Activated naive CD8-positive, alpha-beta T cell treated with anti-CD3 and anti-CD28 coated beads, Interleukin-2, amount 50 U/mL, for 24 hours (primary cell): ENCODE measurements at regions not wholly inside any gene's neighbourhood (a gene's known extent, or its start where the extent isn't known, plus 50 kb on each side); places are given as distances from the start of the nearest gene placed in this dataset.

ENCODE experiments used
- ATAC-seq: fragments of 150-1000 bp; cut with Tn5 transposase; one replicate; pipeline ENCODE4 v1.10.0; 2021
- DNase-seq: peaks from one replicate; pipeline ENCODE4 v3.0.0; 2021
- H3K27ac Mint-ChIP-seq: one replicate; pipeline ENCODE4 v1.8.0; 2021; ENCODE audit warnings: mild to moderate bottlenecking, mixed read lengths
- H3K27me3 Mint-ChIP-seq: one replicate; pipeline ENCODE4 v1.8.0; 2021; ENCODE audit warnings: mixed read lengths
- H3K36me3 Mint-ChIP-seq: one replicate; pipeline ENCODE4 v1.8.0; 2021; ENCODE audit warnings: low read depth, mixed read lengths
- H3K4me1 Mint-ChIP-seq: one replicate; pipeline ENCODE4 v1.8.0; 2021; ENCODE audit warnings: mixed read lengths
- H3K4me3 Mint-ChIP-seq: one replicate; pipeline ENCODE4 v1.8.0; 2021; ENCODE audit warnings: mild to moderate bottlenecking, moderate library complexity, mixed read lengths
- H3K9me3 Mint-ChIP-seq: one replicate; pipeline ENCODE4 v1.8.0; 2021; ENCODE audit warnings: mixed read lengths

DNA sequence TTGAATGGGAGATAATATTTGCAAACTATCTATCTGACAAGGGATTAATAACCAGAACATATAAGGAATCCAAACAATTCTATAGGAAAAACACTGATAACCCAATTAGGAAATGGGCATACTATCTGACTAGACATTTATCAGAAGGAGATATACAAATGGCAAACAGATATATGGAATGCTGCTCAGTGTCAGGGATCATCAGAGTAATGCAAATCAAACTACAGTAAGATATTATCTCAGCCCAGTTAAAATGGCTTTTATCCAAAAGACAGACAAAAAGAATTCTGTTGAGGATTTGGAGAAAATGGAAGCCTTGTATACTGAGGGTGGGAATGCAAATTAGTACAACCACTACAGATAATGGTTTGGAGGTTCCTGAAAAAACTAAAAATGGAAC lies 758.0 kb upstream of the B3GALT2 start:
- Mint-ChIP-seq H3K4me3 (no peak overlapping the region), H3K27ac (no peak overlapping the region), H3K4me1 (no peaks in the 10 kb centered on the region), H3K27me3 (no peaks in the 10 kb centered on the region), H3K9me3 (peaks cover 10% of the 10 kb centered on the region), H3K36me3 (no peaks in the 10 kb centered on the region)
- no peak for ATAC-seq
- DNase-seq: no peak

DNA sequence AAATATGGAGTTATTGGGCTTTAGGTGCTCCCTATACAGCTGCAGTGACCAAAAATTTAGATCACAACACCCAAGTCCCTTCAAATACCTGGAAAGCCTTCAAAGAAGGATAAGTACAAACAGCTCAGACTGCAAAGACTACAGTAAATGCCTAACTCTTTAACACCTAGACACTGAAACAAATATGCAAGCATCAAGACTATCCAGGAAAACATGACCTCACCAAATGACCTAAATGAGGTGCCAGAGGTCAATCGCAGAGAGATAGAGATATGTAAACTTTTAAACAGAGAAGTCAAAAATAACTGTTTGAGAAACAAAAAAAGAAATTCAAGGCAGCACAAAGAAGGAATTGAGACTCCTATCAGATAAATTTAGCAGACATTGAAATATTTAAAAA lies 753.8 kb upstream of the B3GALT2 start:
- H3K36me3 Mint-ChIP-seq: no peaks in the 10 kb centered on the region
- no peak overlapping the region for H3K27ac Mint-ChIP-seq

DNA sequence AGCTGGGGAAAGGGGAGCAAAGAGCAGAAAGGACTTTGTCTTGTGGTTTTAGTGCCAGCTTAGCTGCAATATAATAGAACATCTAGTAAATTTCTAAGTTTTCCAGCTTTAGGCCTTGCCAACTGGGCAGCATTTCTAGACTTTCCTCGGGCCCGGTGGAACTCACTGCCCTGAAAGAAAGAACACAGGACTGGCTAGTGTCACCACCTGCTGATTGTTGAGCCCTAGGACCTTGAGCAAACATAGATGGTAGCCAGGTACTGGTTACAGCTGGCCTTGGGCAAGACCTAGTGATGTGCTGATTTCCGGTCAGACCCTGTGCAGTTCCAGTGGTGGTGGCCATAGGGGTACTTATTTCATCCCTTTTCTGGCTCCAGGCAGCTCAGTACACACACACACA lies 753.2 kb upstream of the B3GALT2 start:
- ATAC-seq (no peak), DNase-seq (no peak)
- Mint-ChIP-seq H3K36me3 (no peaks in the 10 kb centered on the region), H3K27me3 (no peaks in the 10 kb centered on the region), H3K4me1 (no peaks in the 10 kb centered on the region), H3K4me3 (no peak overlapping the region), H3K27ac (no peak overlapping the region), H3K9me3 (peaks cover 4% of the 10 kb centered on the region)

More for the DNA sequence above, 753.8 kb upstream of the B3GALT2 start:
- DNase-seq (no peak), ATAC-seq (no peak)
- Mint-ChIP-seq H3K27me3 (no peaks in the 10 kb centered on the region), H3K4me1 (no peaks in the 10 kb centered on the region), H3K9me3 (peaks cover 4% of the 10 kb centered on the region), H3K4me3 (no peak overlapping the region)

DNA sequence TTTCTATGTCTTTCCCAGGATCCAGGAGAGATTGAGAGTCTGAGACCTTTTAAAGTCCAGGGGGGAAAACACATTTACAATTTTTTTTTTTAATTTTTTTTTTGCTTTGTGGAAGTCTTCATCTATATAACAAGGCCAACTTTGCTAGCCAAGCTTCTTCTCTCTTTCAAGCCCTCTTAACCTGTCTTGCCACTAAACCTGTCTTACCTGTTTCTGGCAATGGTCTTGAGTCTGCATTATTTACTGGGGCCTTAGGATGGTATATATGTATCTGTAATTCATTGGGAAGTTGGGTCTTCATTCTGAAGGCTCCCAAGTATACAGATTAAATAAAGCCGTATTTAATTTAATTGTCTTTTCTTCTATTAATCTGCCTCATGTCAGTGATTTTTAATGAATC lies 750.9 kb upstream of the B3GALT2 start:
- Mint-ChIP-seq H3K9me3 (peaks cover 4% of the 10 kb centered on the region), H3K4me3 (no peak overlapping the region), H3K36me3 (no peaks in the 10 kb centered on the region), H3K27me3 (no peaks in the 10 kb centered on the region), H3K4me1 (no peaks in the 10 kb centered on the region), H3K27ac (no peak overlapping the region)
- ATAC-seq (no peak), DNase-seq (no peak)

DNA sequence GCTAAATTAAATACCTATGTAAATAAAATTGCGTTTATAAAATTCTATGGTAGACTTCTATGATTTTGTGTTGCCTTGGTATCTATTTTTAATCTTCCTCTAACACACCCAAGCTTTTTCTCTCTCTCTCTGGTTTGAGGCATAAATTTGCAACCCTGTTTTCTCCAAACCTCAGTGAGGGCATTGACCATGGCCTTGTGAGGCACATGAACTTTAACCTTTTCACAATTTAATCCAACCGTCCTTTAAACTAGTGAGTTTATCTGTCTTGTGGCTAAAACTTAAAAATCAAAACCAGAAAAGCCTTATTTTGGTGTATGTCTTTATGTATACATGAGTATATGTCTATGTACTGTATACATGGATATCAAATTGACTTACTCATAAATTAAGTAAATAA lies 746.6 kb upstream of the B3GALT2 start:
- H3K4me3 Mint-ChIP-seq: no peak overlapping the region
- no peaks in the 10 kb centered on the region for H3K9me3 Mint-ChIP-seq
- H3K4me1 Mint-ChIP-seq: no peaks in the 10 kb centered on the region
- no peak overlapping the region for H3K27ac Mint-ChIP-seq
- H3K36me3 Mint-ChIP-seq: no peaks in the 10 kb centered on the region
- ATAC-seq: no peak
- H3K27me3 Mint-ChIP-seq: no peaks in the 10 kb centered on the region
- no peak for DNase-seq

DNA sequence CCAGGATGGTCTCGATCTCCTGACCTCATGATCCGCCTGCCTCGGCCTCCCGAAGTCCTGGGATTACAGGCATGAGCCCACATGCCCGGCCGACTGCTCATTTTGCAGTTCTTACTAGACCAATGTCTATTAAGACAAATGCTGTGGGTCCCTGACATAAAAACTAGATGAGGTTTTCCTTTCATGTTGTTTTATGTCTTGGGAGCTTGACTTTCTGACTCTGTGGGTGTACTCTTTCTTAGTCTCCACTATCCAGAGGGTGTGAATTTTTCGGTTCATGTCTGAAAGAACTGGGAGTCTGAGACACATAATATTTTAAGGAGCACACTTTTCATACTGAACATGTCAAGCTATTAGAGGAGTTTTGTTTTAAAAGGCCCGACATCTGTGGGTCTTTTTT lies 744.9 kb upstream of the B3GALT2 start:
- H3K36me3 Mint-ChIP-seq: peaks cover 1% of the 10 kb centered on the region
- H3K9me3 Mint-ChIP-seq: no peaks in the 10 kb centered on the region
- no peaks in the 10 kb centered on the region for H3K4me1 Mint-ChIP-seq
- ATAC-seq: no peak
- H3K27ac Mint-ChIP-seq: no peak overlapping the region
- no peak overlapping the region for H3K4me3 Mint-ChIP-seq
- H3K27me3 Mint-ChIP-seq: no peaks in the 10 kb centered on the region
- DNase-seq: no peak

DNA sequence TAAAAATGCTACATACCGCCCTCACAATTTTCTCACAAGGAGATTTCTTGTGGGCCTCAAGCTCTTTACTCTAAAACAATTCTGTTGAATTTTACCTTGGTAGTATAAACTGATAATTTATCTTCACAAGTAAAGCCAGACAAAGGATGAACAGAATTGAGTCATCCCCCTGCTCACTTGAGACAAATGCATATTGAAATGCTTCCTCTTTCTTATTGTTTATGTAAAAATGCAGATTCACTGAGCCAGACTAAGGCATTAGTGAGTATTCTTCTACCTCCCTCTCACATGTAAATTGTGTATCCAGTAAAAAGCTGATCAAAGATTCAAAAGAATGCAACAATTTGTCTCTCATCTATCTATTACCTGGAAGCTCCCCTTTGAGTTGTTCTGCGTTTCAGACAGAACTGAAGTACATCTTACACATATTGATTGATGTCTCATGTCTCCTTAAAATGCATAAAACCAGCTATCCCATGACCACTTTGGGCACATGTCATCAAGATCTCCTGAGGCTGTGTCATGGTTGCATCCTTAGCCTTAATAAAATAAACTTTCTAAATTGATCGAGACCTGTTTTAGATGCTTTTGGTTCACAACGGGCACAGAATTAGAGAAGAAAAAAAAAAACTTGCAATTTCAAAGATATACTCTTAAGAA lies 743.1 kb upstream of the B3GALT2 start:
- H3K27me3 Mint-ChIP-seq: no peaks in the 10 kb centered on the region
- no peak for ATAC-seq
- no peak for DNase-seq
- H3K27ac Mint-ChIP-seq: no peak overlapping the region
- peaks cover 4% of the 10 kb centered on the region for H3K9me3 Mint-ChIP-seq
- peaks cover 1% of the 10 kb centered on the region for H3K36me3 Mint-ChIP-seq
- no peak overlapping the region for H3K4me3 Mint-ChIP-seq
- no peaks in the 10 kb centered on the region for H3K4me1 Mint-ChIP-seq

DNA sequence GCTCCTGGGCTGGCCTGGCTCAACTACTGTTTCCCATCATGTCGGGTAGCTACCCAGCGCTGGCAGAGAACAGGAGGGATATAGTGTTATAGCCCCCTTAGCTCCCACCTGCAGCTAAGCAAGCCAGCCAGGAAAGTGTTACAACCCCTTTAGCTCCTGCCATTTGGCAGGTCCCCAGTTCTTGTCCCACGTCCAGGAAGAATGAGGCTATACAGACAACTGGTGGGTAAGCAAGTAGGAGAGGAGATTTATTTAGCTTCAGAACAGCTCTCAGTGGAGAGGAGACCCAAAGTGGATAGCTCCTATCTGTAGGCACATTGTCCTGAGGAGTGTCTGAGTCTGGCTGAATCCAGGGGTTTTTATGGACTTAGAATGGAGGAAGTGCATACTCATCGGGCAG lies 741.1 kb upstream of the B3GALT2 start:
- Mint-ChIP-seq H3K4me3 (no peak overlapping the region), H3K36me3 (peaks cover 1% of the 10 kb centered on the region), H3K27me3 (no peaks in the 10 kb centered on the region), H3K9me3 (peaks cover 9% of the 10 kb centered on the region), H3K27ac (no peak overlapping the region), H3K4me1 (no peaks in the 10 kb centered on the region)
- DNase-seq: no peak
- no peak for ATAC-seq

DNA sequence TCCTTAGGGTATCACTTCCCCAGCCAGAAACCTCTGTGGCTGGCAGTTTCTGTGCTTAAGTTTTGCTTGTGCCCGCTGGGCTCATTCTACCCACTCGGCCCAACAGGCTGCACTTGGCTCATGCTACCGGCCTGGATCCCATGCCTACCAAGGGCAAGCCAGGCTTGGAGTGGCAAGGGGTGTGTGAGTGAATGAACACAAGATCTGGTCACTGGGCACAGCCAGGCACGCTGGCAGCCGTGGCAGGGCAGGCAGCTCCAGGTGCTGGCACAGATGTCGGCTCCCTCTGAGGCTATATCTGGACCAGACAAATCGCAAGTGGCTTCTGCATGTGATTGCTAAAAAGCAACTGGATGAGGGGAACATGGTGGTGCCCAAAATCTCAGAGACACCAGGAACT lies 740.5 kb upstream of the B3GALT2 start:
- ATAC-seq (no peak), DNase-seq (no peak)
- Mint-ChIP-seq H3K27ac (no peak overlapping the region), H3K9me3 (peaks cover 9% of the 10 kb centered on the region), H3K27me3 (no peaks in the 10 kb centered on the region), H3K4me3 (no peak overlapping the region), H3K36me3 (peaks cover 1% of the 10 kb centered on the region), H3K4me1 (no peaks in the 10 kb centered on the region)

DNA sequence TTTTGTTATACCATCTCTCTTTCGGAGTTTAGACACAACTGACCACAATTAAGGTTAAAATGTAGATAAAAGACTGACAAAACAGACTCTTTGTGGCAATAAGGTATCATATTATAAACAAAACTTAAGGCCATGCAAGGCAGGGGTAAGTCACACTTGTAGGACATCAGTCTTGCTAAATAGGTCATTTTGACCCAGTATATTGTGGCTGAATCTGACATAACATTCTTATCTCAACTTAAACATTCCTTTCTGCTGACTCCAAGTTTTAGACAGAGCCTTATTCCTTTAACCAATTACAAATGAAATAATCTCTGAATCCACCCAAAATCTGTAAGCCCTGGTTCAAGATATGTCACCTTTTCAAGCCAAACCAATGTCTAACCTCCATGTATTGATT lies 733.4 kb upstream of the B3GALT2 start:
- no peaks in the 10 kb centered on the region for H3K36me3 Mint-ChIP-seq
- ATAC-seq: no peak

DNA sequence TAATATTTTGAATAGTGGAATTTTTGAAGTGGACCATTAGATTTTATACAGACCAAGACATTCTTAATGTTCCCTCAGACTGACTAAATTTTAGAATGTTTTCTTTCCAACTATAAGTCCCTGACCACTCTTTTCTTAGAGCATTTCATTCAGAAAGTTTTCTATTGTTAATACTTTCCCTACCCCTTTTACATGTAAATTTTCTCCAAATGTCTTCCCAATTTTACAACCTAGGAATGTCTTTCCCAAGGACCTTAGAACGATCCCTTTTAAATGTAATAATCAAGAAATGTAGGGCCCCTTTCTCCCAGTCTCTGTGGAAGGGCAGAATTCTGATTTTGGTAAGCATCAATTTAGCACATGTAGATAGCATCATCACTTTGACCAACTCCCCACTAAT lies 730.0 kb upstream of the B3GALT2 start:
- H3K27me3 Mint-ChIP-seq: no peaks in the 10 kb centered on the region
- H3K9me3 Mint-ChIP-seq: peaks cover 6% of the 10 kb centered on the region
- no peaks in the 10 kb centered on the region for H3K36me3 Mint-ChIP-seq
- no peaks in the 10 kb centered on the region for H3K4me1 Mint-ChIP-seq
- H3K4me3 Mint-ChIP-seq: no peak overlapping the region
- no peak for ATAC-seq
- no peak overlapping the region for H3K27ac Mint-ChIP-seq
- no peak for DNase-seq

More for the DNA sequence above, 733.4 kb upstream of the B3GALT2 start:
- Mint-ChIP-seq H3K4me1 (no peaks in the 10 kb centered on the region), H3K4me3 (no peak overlapping the region), H3K27ac (no peak overlapping the region), H3K27me3 (no peaks in the 10 kb centered on the region), H3K9me3 (peaks cover 10% of the 10 kb centered on the region)
- no peak for DNase-seq

DNA sequence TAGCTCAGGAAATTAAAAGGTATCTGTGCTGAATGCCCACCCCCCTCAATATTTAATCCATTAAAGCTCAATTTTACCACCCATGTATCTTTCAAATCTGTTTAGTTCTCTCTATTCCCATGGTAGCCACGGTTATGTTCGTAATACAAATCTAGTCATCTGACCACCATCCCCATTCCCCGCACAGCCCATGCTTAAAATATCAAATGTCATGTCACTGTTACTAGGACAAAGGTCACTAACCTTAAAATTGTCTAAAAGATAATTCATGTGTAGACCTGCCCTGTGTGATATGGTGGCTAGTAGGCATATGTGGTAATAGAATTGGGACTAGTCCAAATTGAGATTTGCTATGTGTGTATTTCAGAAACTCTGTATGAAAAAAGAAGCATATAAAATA lies 728.5 kb upstream of the B3GALT2 start:
- Mint-ChIP-seq H3K9me3 (no peaks in the 10 kb centered on the region), H3K27ac (no peak overlapping the region), H3K27me3 (no peaks in the 10 kb centered on the region), H3K4me3 (no peak overlapping the region), H3K4me1 (no peaks in the 10 kb centered on the region), H3K36me3 (no peaks in the 10 kb centered on the region)
- ATAC-seq (no peak), DNase-seq (no peak)

DNA sequence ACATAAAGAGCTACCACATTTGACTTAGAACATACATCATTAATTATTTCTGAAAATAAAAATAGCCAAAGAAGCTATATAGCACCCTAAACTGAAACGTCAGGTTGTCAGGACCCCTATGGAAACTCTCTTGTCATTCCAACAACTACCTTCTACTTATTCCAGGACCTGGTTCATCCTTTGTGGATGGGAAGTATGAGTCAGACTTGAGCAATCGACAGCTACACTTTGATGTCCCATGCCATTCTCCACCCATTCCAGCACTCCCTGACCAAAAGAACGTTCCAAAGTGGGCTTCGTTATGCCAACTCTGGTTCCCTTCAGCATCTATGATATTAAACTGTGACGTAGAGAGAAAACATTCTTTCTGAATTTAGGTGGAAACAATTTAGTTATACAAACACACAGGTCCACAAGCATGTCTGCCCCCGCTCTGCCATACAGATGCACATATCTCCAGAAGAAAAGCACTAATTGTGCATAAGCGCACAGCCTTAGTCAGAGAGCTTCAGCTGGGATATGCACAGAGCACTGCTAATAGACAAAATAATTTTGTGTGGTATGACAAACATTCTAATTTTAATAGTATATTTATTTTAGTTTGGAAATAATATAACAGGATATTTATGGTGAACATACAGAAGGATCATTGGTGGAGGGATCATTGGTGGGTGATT lies 723.1 kb upstream of the B3GALT2 start:
- H3K4me1 Mint-ChIP-seq: no peaks in the 10 kb centered on the region
- H3K9me3 Mint-ChIP-seq: peaks cover 4% of the 10 kb centered on the region
- no peaks in the 10 kb centered on the region for H3K27me3 Mint-ChIP-seq

DNA sequence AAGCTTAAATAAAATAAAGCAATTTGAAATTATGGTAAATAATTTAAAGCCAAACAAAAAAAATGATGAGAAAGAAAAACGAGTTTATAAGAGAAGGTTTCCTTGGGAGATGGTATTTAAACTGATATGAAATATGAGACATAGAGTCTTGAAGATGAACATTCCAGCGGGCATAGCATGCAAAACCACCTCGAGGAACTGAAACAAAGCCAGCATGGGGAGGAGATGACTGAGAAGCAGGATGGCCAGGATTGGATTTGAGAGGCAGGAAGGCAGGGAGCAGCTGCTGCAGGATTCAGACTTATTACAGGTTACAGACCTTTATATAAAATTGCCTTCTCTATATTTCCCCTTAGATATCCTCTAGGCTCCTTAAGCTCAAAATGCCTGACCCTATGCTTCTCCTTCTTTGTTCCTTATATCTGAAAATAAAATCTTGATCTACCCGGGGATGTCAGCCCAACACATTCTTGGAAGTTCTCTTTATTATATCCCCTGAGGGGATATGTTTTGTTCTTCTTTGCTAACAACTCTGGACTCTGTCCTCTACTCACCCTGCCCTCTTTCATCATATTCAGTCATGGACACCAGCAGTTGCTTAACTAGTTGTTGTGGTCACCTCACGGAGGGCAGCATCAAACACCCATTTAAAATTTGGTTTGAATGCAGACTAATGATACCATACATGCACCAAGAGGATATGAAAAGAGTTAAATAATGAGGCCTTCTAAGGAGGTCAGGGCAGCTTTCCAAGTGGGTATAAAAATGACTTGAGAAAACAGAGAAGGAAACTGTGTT lies 719.1 kb upstream of the B3GALT2 start:
- no peaks in the 10 kb centered on the region for H3K27me3 Mint-ChIP-seq
- H3K36me3 Mint-ChIP-seq: no peaks in the 10 kb centered on the region
- H3K27ac Mint-ChIP-seq: no peak overlapping the region
- ATAC-seq (no peak), DNase-seq (no peak)
- no peak overlapping the region for H3K4me3 Mint-ChIP-seq
- no peaks in the 10 kb centered on the region for H3K4me1 Mint-ChIP-seq
- peaks cover 4% of the 10 kb centered on the region for H3K9me3 Mint-ChIP-seq

More for the DNA sequence above, 723.1 kb upstream of the B3GALT2 start:
- DNase-seq: no peak
- Mint-ChIP-seq H3K4me3 (no peak overlapping the region), H3K36me3 (no peaks in the 10 kb centered on the region), H3K27ac (no peak overlapping the region)
- no peak for ATAC-seq

DNA sequence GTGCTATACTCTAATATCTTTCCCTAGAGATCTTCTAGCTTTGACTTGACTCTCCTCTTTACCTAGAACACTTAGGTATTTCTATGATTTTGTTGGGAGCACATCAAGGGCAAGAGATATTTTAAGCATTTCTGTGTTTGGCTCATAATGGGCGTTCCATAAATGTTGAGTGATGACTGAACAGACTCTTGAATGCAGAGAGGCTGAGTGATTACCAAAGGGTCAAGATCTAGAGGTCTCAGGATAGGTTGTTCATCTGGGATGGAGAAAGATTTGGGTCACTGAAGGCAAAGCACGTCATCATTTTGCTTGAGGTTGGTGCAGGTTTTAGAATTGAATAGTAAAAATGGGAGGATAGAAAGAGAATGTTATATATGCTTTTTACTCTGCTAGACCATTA lies 705.4 kb upstream of the B3GALT2 start:
- no peak overlapping the region for H3K27ac Mint-ChIP-seq
- H3K27me3 Mint-ChIP-seq: no peaks in the 10 kb centered on the region
- no peaks in the 10 kb centered on the region for H3K4me1 Mint-ChIP-seq
- H3K4me3 Mint-ChIP-seq: no peak overlapping the region
- peaks cover 5% of the 10 kb centered on the region for H3K9me3 Mint-ChIP-seq
- DNase-seq (no peak), ATAC-seq (no peak)
- H3K36me3 Mint-ChIP-seq: peaks cover 2% of the 10 kb centered on the region
